ENCODE measurements at regions not wholly inside any gene's neighbourhood (a gene's known extent, or its start where the extent isn't known, plus 50 kb on each side); places are given as distances from the start of the nearest gene placed in this dataset.

DNA sequence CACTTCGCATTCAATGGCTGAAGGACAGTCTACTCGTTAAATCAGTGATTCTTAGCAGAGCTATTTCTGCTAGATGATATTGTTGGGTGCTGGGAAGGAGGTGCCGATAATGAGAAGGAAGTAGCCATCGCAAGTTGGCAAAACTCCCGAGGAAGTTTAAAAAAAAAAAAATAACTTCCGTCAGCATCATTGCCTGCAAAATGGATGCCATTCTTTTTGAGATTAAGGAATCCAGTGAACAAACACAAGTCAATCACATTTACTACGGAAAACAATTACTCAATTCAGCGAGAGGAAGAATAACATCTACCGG lies 74.4 kb upstream of the SFMBT2 start:
- TF ChIP-seq, protein P1, sequence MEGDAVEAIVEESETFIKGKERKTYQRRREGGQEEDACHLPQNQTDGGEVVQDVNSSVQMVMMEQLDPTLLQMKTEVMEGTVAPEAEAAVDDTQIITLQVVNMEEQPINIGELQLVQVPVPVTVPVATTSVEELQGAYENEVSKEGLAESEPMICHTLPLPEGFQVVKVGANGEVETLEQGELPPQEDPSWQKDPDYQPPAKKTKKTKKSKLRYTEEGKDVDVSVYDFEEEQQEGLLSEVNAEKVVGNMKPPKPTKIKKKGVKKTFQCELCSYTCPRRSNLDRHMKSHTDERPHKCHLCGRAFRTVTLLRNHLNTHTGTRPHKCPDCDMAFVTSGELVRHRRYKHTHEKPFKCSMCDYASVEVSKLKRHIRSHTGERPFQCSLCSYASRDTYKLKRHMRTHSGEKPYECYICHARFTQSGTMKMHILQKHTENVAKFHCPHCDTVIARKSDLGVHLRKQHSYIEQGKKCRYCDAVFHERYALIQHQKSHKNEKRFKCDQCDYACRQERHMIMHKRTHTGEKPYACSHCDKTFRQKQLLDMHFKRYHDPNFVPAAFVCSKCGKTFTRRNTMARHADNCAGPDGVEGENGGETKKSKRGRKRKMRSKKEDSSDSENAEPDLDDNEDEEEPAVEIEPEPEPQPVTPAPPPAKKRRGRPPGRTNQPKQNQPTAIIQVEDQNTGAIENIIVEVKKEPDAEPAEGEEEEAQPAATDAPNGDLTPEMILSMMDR (IDR thresholded peaks at IDR 0.05), result no peak
- DNase-seq (ENCODE audit: low spot score), result no peak
- Histone ChIP-seq H3K27ac (no peak overlapping the region), H3K4me3 (no peak overlapping the region)

GRCh38 chr10:7484456-7485243 lies 73.8 kb upstream of the SFMBT2 start:
- no peak overlapping the region for H3K27ac ChIP-seq
- no peak overlapping the region for H3K4me3 ChIP-seq
- TF ChIP-seq, protein P1 (IDR thresholded peaks at IDR 0.05), result no peak
- no peak for DNase-seq (ENCODE audit: low spot score)

DNA sequence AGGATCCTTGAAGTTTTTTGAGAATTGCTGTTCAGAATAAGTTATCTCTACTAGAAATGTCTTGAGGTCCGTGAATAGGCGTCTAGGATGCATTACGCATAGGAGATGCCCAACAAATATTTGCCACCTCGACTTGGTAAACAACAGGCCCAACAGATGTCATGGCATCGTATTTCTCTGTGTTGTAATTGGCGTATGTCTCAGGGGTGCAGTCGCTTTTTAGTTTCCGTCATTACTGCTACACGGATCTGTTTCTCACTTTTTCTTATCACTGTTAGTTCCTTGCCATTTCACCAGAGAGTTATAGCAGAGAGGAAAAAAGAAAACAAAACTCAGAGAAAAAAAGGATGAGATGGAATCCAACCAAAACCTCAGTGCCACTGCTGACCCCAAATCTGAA lies 73.0 kb upstream of the SFMBT2 start:
- no peak overlapping the region for H3K27ac ChIP-seq
- H3K4me3 ChIP-seq, result no peak overlapping the region
- TF ChIP-seq, protein P1 (IDR thresholded peaks at IDR 0.05), result no peak
- no peak for DNase-seq (ENCODE audit: low spot score)

- Histone ChIP-seq H3K4me3 (no peak overlapping the region), H3K27ac (no peak overlapping the region)
- TF ChIP-seq, protein P1 (IDR thresholded peaks at IDR 0.05), result no peak
- DNase-seq (ENCODE audit: low spot score), result no peak
Observed at GRCh38 chr10:7482992-7483391, 72.2 kb upstream of the SFMBT2 start.

DNA sequence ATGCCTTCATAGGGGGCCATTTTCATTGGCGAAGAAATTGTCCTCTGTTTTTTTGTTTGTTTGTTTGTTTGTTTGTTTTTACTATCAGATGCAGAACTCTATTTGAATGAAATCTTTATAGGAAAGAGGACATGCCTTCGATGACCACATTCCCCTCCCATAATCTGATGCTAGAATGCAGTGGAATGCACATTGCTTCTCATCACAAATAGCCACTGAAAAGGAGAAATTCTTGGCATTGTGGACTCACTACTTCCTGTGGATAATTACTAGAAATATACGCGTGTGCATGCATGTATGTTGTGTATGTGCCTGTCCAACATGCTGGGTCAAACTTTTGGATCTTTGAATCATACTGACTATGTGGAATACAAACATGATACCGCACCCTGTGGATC lies 70.5 kb upstream of the SFMBT2 start:
- TF ChIP-seq, protein P1 (IDR thresholded peaks at IDR 0.05), result no peak
- no peak overlapping the region for H3K27ac ChIP-seq
- DNase-seq (ENCODE audit: low spot score), result no peak
- no peak overlapping the region for H3K4me3 ChIP-seq

GRCh38 chr10:7480742-7481367 lies 70.0 kb upstream of the SFMBT2 start:
- TF ChIP-seq, protein P1 (IDR thresholded peaks at IDR 0.05), result no peak
- H3K27ac ChIP-seq, result no peak overlapping the region
- DNase-seq (ENCODE audit: low spot score), result no peak
- no peak overlapping the region for H3K4me3 ChIP-seq

Measured in coronary artery (tissue), 2 donors.